ENCODE measurements at regions not wholly inside any gene's neighbourhood (a gene's known extent, or its start where the extent isn't known, plus 50 kb on each side); places are given as distances from the start of the nearest gene placed in this dataset.

DNA sequence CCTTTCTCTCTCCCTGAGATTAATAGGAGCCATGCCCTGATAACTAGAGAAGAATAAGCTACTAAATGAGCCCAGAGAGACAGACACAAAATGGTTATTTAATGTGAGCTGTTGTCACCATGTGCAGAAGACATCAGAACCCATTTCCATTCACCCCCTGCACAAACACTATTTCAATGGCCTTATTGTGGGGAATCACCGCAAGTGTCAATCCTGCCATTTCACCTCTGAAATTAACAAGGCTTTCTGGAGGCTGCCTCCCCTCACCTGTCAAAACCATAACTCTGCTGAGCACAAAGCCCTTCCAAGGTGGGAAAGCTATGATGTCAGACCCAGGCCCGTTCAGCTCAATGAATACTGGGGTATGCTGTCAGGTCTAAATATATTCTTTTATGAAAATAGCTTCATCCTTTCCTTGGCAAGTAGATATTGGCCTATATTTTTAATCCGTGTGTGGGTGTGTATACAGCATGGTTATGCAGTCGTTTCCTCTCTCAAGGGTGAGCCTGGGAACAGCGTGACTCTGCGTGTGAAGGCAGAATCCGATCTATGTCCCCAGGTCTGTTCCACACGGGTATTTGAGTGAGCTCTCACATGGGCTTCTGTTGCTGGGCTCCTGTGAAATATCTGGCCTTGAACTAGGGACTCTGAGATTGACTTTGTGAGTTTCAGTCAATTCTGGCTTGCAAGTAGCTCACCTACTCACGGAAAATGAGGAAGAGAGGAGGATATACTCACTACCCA is 266.3 kb downstream of the FBXW7 start:
- DNase-seq, result no peak

DNA sequence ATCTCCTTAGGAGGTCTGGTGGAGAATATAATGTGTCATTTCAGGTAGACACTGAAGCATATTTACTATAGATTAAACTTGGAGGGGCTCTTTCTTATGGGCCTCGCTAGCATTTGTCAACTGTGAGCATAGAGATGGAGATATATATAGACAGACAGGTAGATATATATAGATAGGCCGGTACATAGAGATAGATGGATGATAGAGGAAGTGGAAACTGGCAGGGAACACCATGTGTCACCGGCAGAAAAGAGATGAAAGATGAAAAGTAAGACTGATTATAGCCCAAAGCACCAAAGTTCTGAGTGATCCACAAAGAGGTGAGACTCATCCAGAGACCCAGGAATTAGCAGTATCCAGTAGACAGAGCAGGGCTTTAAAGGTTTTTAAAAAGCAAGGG is 268.1 kb downstream of the FBXW7 start:
- DNase-seq, result no peak

DNA sequence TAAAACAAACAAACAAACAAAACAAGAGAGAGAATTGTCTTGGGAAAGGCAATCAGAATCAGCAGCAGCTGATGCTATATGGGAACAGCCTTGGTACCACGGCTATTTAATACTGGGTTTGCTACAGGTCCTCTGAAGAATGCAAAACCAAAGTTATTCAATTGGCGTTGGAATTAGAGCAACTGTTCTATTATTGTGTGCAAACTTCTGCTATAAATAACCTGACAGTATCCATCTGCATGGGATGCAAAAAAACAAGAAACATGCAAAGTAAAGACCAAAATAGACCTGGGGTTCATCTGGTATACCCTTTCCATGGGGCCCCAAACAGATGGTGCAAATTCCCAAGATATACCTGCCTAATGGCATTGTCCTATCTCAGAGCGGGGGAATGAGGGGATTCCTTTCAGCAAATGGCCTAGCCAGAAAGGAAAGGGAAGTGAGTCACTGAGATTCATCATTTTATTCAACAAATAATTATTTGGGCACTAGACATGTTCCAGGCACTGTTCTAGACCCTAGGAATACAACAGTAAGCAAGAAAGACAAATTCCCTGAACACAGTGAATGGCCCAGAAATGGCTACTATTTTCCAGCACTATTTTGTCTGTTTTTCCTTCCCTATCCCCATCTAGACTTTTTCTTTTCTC is 268.9 kb downstream of the FBXW7 start:
- no peak for DNase-seq

DNA sequence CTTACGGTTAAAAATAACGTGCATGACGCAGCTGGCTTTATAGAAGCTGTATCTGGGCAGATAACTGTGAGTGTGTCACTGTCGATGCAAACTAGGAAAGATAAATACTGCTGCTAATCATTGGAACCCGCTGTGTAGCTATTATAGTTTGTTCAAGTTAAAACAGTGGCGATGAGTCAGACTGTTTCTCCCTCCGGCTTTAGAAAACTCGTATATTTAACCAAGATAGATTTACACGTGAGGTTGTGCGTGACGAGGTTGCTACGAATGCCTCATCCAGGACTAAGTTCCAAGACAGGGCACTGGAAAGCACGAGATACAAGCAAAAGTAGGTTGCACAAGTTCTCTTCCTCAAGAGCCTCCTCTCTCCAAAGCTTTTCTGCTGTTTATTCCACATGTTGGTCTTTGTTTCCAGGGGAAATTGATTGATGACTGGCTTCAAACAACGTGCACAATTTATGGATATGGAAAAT is 270.7 kb downstream of the FBXW7 start:
- DNase-seq, result no peak

DNA sequence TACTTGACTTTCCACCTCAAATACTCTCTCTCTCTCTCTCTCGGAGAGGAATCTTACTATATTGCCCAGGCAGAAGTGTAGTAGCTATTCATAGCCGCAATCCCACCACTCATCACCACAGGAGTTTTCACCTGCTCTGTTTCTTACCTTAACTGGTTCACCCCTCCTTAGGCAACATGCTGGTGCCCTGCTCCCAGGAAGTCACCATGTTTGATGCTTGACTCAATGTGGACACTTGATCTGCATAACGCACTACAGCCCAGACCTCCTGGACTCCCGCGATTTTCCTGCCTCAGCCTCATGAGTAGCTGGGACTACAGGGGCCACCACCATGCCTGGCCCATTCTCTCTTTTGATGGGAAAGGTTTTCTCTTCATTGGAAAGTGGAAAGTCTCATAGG is 271.8 kb downstream of the FBXW7 start:
- DNase-seq, result no peak

DNA sequence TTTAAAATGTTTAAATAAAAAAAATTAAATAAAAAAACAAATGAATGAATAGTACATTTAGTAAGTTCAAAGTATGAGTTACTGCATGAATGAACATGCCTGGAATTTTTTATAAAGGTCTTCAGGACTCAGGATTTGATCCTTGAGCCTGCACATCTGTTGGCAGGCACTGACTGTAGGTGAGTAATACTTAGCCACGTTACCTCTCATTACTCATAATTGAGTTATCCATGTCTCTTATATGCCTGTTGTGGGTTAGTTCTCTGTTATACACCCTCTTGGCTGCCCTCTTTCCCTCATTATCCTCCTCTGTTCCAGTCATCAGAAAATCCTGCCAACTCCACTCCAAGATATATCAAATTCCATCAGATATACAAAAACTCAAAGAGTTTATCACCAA is 276.0 kb downstream of the FBXW7 start:
- DNase-seq, result no peak

DNA sequence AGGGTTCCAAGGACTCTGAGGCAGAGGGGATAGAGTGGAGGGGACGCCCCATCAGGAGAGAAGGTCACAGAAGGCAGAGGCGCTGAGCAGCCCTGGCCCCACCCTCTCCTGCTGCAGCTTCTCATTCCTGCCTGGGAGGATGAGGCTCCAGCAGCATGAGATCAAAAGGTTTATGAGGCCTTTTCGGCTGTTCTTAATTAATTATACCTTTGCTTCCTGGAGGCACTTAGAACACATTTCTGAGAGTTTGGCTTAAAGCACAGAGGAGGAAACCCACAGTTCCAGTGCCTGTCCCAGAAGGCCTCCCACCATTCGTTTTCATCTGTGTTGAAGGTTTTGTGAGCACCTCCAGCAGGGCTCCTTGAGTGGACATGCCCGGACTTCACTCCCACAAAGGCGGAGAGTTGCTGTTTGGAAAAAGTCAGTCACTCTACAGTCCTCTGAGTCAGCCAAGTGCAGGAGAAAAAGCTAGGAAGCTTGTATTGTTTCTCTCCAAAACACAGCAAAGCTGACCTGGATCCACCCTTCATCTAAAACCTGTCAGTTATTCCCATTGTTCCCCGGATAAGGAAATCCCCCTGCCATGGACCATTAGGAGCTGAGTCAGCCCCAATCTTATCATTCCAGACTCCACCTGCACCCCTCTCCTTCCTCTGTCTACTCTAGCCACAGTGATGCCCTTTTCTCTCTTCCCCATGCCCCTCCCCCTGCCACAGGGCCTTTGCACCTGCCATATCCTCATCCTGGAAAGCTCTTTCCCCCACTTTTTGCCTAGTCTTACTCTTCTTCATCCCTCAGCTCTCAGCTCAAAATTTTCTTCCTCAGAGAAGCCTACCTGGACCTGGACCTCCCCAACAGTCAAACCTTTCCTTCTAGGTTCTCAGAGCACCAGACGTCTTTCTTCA is 276.8 kb downstream of the FBXW7 start:
- no peak for DNase-seq

DNA sequence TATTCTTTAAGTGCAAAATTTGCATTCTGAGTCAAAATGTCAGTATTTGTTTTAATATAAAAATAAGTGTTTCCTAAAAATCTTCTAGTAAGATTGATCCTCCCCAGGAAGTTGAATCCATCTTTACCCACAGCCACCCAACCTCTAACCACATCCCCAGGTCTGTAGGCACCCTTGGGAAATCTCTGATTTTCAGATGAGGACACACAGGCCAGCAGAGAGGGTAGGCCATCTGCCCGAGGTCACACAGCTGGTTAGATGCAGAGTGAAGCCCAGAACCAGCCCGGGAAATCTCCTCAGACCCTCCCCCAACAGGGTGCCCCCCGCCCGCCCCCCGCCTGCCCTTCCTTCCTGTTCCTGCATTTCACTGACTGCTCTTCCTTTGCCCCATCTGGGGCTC is 277.5 kb downstream of the FBXW7 start:
- DNase-seq, result no peak

DNA sequence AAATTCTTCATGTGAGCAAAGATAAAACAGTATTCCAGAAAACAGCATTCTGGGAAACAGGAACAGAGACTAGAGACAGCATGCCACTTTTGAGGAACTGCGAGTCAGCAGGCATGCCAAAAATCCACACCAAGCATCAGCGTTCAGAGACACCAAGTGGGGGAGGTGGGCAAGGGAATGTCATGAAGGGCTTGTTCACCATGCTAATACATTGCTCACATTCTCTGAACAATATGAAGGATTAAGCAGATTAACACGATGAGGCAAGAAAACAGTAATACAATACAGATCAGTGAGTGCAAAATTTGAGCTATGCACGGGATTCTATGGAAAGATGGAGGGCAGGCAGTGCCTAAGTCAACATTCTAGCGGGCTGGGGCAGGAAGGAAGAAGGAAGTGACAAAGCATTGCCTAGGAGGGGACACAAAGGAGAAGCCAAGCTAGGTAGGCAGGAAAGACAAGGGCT is 278.3 kb downstream of the FBXW7 start:
- no peak for DNase-seq

DNA sequence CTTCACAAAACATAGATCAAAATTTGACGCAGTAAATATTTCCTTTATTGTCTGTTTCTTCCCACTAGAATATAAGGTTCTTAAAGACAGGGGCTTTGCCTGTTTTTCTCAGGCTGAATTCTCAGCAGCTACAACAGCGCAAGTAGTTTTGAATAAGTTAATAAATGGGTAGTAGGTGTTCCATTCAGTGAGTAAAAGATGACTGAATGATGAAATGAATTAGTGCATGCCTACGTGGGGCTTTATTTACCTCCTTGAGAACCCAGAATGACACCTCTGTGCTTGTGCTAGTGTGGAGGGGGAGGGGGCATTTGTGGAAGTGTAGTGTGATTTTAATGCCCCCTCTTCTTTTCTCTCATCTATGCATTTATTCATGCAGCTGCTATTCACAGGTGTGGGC is 278.9 kb downstream of the FBXW7 start:
- no peak for DNase-seq

DNA sequence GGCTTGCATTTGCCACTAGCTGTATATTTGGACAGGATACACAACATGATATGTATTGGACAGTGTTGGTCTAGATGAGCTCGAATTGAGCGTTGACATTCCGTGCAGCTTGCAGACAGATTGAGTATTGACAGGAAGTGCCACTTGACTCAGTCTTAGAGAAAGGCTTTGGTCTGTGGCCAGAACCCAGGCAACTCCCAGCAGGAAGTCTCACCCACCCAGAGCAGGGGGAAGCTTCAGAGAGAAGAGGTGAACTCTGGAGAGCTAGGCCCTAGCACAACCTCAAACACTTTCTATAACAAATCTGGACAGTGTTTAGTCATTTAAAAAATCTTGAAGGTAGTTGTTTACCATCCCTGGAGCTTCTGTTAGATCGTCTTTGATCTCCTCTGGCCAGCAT is 280.5 kb downstream of the FBXW7 start:
- peak; percentile 27 for DNase-seq

DNA sequence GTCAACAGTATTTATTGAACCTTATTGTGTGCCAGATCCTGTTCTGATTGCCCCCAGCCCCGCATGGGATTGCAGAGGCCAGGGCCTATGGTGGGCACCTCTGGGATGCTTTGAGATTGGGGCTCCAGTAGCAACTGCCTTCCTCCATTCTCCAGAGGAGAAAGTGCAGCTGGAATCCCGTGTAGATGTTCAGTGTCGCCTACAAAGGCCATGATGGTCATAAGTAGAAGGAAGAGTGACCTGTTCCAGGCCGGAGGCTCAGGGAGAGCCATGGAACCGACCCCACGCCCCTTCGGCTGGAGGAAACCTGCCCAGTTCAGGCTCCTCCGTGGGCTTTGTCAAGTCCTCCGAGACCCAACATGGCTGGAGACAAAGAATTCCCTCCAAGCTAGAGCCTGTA is 287.5 kb downstream of the FBXW7 start:
- DNase-seq, result no peak

DNA sequence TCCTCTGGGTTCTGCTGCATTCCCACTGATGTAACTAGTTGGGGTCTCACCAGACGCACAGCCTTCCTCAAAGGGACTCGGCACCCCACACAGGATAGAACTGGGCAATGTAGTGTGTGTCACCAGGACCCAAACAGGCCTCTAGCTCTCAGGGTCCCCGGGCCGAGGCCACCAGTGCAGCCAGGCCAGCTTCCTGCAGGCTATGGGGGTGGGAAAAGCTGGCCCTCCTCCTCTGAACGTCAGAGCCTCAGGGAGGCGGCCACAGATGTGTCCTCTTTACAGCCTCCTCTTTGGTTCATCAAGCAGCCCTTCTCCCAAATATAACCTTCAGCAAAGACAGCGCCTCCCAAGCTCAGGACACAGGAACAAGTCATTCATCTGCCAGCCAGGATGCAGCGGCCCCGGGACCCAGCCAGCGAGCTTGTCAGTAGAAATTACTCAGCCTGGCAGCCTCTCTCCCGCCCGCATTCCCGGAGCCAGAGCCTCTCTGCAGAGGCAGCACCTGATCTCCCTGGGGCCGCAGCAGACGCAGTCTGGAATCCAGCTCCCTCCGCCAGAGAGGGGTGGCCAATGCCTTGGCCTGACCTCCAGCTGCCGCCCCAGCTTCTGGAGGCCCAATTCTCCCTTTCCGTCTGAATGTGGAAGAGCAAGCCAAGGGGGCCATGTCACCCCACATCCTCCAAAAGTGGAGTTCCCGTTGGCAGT is 288.5 kb downstream of the FBXW7 start:
- no peak for DNase-seq

DNA sequence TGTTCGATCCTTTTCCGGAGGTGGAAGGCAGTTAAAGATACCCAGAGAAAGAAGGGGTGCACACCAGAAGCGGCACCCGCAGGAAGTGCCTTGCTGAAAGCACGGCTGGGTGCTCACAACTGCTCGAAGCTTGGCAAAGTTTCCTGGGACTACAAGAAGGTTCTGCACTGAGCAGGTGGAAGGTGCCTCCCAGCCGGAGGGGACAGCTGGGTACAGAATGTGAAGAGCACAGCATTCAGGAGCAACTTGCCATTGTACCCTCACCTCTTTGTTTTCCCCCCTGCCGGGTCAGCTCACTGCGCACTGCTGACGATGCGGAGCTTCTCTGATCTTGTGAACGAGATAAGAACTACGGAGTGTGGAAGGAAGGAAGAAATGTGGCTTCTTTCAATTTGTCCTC is 289.2 kb downstream of the FBXW7 start:
- DNase-seq, result no peak

DNA sequence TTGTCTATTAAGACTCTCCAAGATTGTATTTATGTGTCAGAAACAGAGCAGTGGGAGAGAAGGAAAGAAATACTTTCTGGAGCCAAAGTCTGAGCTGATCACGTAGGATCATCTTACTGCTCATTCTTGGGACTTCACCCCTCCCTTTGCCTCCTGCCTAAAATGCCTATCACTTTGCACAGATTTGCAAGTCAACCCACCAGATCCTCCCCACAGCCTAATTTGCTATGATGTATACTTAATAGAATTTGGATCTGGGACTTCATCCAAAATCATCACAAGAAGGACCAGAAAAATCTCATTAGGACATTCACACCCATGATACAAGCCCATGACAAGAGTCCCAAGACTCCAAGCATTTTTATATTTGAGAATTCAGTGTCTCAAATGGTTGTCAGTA is 290.2 kb downstream of the FBXW7 start:
- DNase-seq, result no peak

DNA sequence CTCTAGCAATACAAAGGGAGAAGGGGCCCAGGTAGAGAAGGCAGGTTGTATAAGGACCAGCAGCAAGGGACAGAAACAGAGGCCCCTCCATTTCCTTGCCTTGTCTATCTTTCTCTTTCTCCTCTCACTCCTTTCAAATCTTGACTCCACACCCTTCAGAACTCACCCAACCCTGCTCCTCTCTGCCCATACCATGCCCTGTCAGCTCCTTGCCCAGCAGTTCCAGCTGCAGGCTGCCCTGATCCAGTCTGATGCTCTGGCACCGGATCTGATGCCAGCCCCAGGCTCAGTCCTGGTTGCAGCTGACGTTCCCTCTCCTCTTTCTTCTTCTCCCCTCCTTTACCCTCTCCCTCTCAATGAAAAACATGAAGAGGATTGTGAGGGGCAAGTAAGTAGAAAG is 291.2 kb downstream of the FBXW7 start:
- no peak for DNase-seq

DNA sequence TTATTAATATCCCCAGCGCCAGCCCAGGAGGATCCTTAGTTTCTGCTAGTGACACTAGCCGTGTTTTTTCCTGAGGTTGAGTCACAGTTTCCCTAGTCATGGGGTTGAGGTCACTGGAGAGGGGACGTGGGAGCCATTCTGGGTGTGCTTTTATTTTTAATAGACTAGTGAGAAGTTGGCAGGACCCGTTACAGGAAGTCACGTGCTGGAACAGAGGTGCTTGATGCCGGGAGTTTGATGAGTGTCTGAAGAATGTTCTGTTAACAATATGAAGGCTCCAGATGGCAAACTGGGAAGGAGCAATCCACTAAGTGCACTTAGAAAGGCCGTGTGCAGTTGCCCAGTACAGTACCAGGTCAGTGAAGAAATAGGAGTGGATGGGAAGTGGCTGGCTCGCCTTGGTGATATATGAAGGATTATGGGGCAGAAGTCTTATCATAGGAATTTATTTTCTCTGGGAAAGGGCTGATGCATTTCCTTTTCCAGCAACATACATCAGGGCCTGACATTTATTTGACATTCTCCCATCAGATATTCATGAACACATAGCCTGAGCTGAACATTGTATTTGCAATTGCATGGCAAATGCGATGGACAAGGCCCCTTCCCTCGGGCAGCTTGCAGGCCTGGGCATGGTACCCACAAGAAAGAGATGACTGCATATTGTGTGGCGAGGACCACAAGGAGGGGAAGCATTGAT is 291.8 kb downstream of the FBXW7 start:
- DNase-seq, result no peak

DNA sequence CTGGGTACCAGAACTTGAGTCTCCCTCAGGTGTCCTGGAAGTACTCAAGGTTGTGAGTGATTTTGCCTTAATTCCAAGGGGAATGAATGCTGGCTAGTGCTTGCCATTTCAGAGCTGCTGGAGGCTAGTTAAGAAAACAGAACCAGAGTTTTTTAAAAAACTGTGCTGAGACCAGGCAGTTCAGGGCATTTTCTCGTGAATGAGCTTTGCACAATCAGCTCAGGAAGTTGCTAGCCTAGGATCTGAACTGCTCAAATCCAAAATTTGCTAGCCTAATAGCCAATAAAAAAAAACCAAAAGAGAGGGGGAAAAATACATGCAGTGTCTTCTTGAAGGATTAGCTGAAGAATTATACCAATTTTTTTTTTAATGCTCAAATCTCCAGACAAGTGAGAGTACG is 292.7 kb downstream of the FBXW7 start:
- no peak for DNase-seq

DNA sequence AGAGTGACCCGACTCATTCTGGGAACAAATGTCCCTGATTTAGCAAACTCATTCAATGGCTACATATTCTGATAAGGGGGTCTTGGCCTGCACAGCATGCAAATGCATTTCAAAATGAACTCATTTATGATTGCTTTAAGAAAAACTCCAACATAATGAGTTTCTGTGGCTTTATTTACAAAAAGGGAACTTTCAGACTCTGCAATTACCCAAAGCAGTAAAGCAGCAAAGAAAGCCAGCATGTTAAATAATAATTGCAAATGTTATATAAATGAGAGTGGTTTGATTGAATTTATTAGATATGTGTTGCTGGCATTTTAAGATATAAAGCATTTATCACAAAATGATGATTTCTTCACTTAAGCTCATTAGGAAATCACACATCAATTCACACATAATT is 295.7 kb downstream of the FBXW7 start:
- no peak for DNase-seq

DNA sequence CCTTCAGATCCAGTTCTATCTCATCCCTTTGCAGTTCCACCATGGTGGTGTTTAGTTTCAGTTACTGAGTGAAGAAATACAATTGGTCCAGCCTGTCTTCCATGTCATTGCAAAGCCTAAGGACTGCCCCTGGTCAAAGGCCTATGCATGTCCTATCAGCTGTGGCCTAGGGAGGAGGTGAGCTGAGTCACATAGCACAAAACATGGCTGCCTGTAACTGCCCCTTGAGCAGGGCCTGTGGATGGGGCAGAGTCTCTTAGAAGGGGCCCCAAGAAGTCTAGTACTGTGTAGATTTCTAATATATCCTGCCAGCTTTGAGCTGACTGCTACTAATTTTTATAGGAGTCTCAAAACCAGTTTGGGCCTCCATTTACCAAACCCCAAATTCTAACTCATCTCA is 296.7 kb downstream of the FBXW7 start:
- DNase-seq, result no peak

DNA sequence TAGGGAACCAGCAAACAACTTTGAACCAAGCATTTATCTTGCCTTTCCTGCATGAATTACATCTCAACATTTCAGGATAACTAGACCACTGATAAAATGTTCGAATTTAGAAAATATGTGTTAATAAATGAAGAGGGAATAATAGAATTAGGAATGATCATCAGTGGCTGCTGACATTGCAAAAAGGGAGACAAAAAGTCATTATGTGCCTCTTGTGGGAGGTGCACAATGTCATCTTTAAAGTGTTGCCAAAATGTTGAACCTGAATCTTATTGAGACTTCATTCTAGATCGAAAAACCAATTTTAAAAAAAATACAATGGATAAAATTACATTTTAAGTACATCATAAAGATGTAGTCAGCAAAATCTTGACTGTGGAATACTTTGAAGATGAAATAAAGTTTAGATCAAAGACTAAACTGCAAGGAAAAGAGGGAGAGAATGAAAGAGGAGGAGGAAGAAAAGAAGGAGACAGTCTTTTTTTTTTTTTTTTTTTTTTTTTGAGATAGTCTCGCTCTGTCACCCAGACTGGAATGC is 299.3 kb downstream of the FBXW7 start:
- no peak for DNase-seq

DNA sequence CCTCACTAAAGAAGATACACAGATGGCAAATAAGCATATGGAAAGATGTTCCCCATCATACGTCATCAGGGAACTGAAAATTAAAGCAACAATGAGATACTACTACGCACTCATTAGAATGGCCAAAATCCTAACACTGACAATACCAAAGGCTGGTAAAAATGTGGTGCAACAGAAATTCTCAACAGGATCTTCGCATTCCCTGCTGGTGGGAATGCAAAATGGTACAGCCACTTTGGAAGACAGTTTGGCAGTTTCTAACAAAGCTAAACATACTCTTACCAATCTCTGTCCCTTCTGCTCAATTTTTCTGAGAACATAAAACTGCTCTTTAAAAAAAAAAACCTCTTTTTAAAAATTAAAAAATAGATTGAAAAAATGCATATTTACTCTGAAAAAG is 300.2 kb downstream of the FBXW7 start:
- DNase-seq, result no peak
